Prostate gland (tissue), 2 donors: ENCODE measurements at regions not wholly inside any gene's neighbourhood (a gene's known extent, or its start where the extent isn't known, plus 50 kb on each side); places are given as distances from the start of the nearest gene placed in this dataset.

Experiments
- CTCF ChIP-seq, 4 experiments: fragments of 200-600 bp in 2 of 4; fragments of 450-650 bp in 2 of 4; sonication (generic) in 2 of 4; IDR thresholded peaks; 1 replicate in 3 of 4; 2 replicates in 1 of 4; pipeline ENCODE4 v1.5.1; 2016 to 2019; ENCODE audit warnings: antibody characterized with exemption in 4 of 4, mild to moderate bottlenecking in 2 of 4, moderate library complexity in 2 of 4
- POLR2A ChIP-seq: fragments of 450-650 bp; IDR thresholded peaks from one replicate; pipeline ENCODE4 v1.6.1; 2016; ENCODE audit warnings: antibody characterized with exemption, mild to moderate bottlenecking
- POLR2AphosphoS5 ChIP-seq: sonication (generic); formaldehyde crosslinking; IDR thresholded peaks from one replicate; pipeline ENCODE4 v1.6.1; 2017; ENCODE audit warnings: antibody characterized with exemption

- TF ChIP-seq POLR2A (no peak), CTCF (IDR thresholded peaks at IDR 0.05) (no peak), POLR2AphosphoS5 (no peak)
These were observed 55.6 kb upstream of the CECR2 start for GRCh38 chr22:17313626-17314025.
